HepG2 (cell line): ENCODE measurements at regions not wholly inside any gene's neighbourhood (a gene's known extent, or its start where the extent isn't known, plus 50 kb on each side); places are given as distances from the start of the nearest gene placed in this dataset.

Experiments
- ATAC-seq: fragments of 200-7000 bp; cut with Tn5 transposase; 3 replicates; pipeline ENCODE4 v1.9.1; 2020; ENCODE audit warnings: mild to moderate bottlenecking, moderate library complexity
- BruUV-seq: library from RNA; stranded (reverse); fragments of 400-500 nt; replicated peaks from 2 replicates; lab custom pipeline; 2021; lab: Mats Ljungman, UMichigan
- CTCF ChIA-PET: fragments of 300-600 bp; formaldehyde crosslinking; extraction: SDS; loops from one replicate; lab custom pipeline; 2021; ENCODE audit warnings: low total read pairs, inconsistent platforms, low intra/inter-chr PET ratio; lab: Yijun Ruan, JAX
- POLR2A ChIA-PET: fragments of 350-600 bp; sonication (Branson Sonifier 250); formaldehyde crosslinking; loops from one replicate; lab custom pipeline; 2020; ENCODE audit warnings: antibody characterized with exemption, inconsistent platforms; lab: Yijun Ruan, JAX
- DNase-seq: peaks from one replicate; pipeline ENCODE4 v3.0.0-alpha.2; 2015; ENCODE audit warnings: low spot score
- FAIRE-seq: peaks from 3 replicates; lab custom pipeline; 2011; peaks lifted over from hg19 to GRCh38; lab: Jason Lieb, UNC
- H2AFZ ChIP-seq: one replicate; pipeline ENCODE4 v1.6.1; 2011; ENCODE audit warnings: low read length, inconsistent platforms
- H3K27ac ChIP-seq: fragments of 300-600 bp; 3 replicates; pipeline ENCODE4 v1.8.0; 2011; ENCODE audit warnings: mixed run types, mild to moderate bottlenecking, mixed read lengths, low read length, inconsistent platforms; ENCODE audit not compliant: insufficient read depth; ENCODE audit errors: extremely low read length
- H3K27me3 ChIP-seq, 2 experiments: fragments of 200-600 bp in 1 of 2; 2 replicates in 1 of 2; 3 replicates in 1 of 2; pipeline versions ENCODE4 v1.6.0 to v1.8.0; 2011; ENCODE audit warnings: low read length in 2 of 2, mild to moderate bottlenecking in 2 of 2, moderate library complexity in 2 of 2, inconsistent platforms in 1 of 2; ENCODE audit not compliant: insufficient read depth in 2 of 2, control insufficient read depth in 1 of 2
- H3K36me3 ChIP-seq, 2 experiments: fragments of 200-600 bp in 1 of 2; replicated peaks in 1 of 2; 2 replicates in 1 of 2; 3 replicates in 1 of 2; pipeline versions ENCODE4 v1.5.1 to v1.8.0; 2011; ENCODE audit warnings: low read length in 2 of 2, inconsistent platforms in 1 of 2; ENCODE audit not compliant: insufficient read depth in 2 of 2, control insufficient read depth in 1 of 2
- H3K4me1 ChIP-seq: 2 replicates; pipeline ENCODE4 v1.5.1; 2012; ENCODE audit warnings: low read length, inconsistent platforms; ENCODE audit not compliant: insufficient read depth
- H3K4me2 ChIP-seq: 2 replicates; pipeline ENCODE4 v1.6.0; 2011; ENCODE audit warnings: low read depth, low read length, inconsistent platforms
- H3K4me3 ChIP-seq, 3 experiments: fragments of 200-600 bp in 1 of 3; sonication (generic), shearing (Covaris generic) in 1 of 3; replicated peaks in 1 of 3; 2 replicates each; pipeline ENCODE4 v1.5.1; 2011 to 2016; ENCODE audit warnings: low read length in 3 of 3, inconsistent platforms in 2 of 3, low read depth in 2 of 3, mild to moderate bottlenecking in 2 of 3, control low read depth in 1 of 3, mixed read lengths in 1 of 3; ENCODE audit not compliant: insufficient read depth in 1 of 3
- H3K79me2 ChIP-seq: one replicate; pipeline ENCODE4 v1.6.1; 2011; ENCODE audit warnings: low read length, inconsistent platforms; ENCODE audit not compliant: insufficient read depth
- H3K9ac ChIP-seq: 2 replicates; pipeline ENCODE4 v1.6.0; 2011; ENCODE audit warnings: mild to moderate bottlenecking, low read depth, low read length, inconsistent platforms; ENCODE audit not compliant: insufficient read depth
- H3K9me3 ChIP-seq: 2 replicates; pipeline ENCODE4 v1.5.1; 2012; ENCODE audit warnings: mild to moderate bottlenecking, low read length
- H4K20me1 ChIP-seq: 2 replicates; pipeline ENCODE4 v1.6.0; 2011; ENCODE audit warnings: inconsistent platforms, mild to moderate bottlenecking, low read length, moderate library complexity; ENCODE audit not compliant: insufficient read depth
- HNRNPL ChIP-seq: fragments of 200-400 bp; formaldehyde crosslinking; IDR thresholded peaks from 2 replicates; pipeline ENCODE4 v1.6.1; 2017; ENCODE audit warnings: mild to moderate bottlenecking, low read depth, low read length
- PAX8 ChIP-seq: sonication (generic); formaldehyde crosslinking; IDR thresholded peaks from 2 replicates; pipeline ENCODE4 v1.8.0; 2022; ENCODE audit warnings: mild to moderate bottlenecking, missing genetic modification reagents, borderline replicate concordance
- PRDM4 ChIP-seq: sonication (generic); formaldehyde crosslinking; IDR thresholded peaks from 2 replicates; pipeline ENCODE4 v1.9.0; 2021; ENCODE audit warnings: missing genetic modification reagents, borderline replicate concordance
- RNF2 ChIP-seq: fragments of 450-650 bp; conservative IDR thresholded peaks from 2 replicates; pipeline ENCODE4 v1.6.1; 2016; ENCODE audit warnings: low read depth
- SALL1 ChIP-seq: sonication (generic); formaldehyde crosslinking; IDR thresholded peaks from 2 replicates; pipeline ENCODE4 v1.8.0; 2022; ENCODE audit warnings: mild to moderate bottlenecking, missing genetic modification reagents
- SOX5 ChIP-seq: IDR thresholded peaks from 2 replicates; pipeline ENCODE4 v1.6.1; 2016; ENCODE audit warnings: borderline replicate concordance
- TBX3 ChIP-seq: fragments of 450-650 bp; IDR thresholded peaks from 2 replicates; pipeline ENCODE4 v1.6.1; 2017; ENCODE audit warnings: antibody characterized with exemption, mild to moderate bottlenecking, inconsistent platforms, borderline replicate concordance
- YY1 ChIP-seq: IDR thresholded peaks from 2 replicates; pipeline ENCODE4 v1.6.1; 2011; ENCODE audit warnings: low read length, low read depth, moderate library complexity, mild to moderate bottlenecking; ENCODE audit not compliant: insufficient read depth, insufficient replicate concordance
- ZNF253 ChIP-seq: sonication (generic); formaldehyde crosslinking; IDR thresholded peaks from 2 replicates; pipeline ENCODE4 v1.8.0; 2022; ENCODE audit warnings: mild to moderate bottlenecking, missing genetic modification reagents, borderline replicate concordance
- ZSCAN20 ChIP-seq: sonication (generic); formaldehyde crosslinking; IDR thresholded peaks from 2 replicates; pipeline ENCODE4 v1.4.0; 2020; ENCODE audit warnings: missing genetic modification reagents, mild to moderate bottlenecking, borderline replicate concordance
- WGBS: methylation state at CpG from one replicate; pipeline ENCODE4 v1.1.6; 2017; ENCODE audit warnings: low lambda C conversion rate; 5-methylcytosine and 5-hydroxymethylcytosine counted together
- in situ Hi-C: cut with HindIII; loops from 2 replicates; pipeline ENCODE4 v1.10.0; 2017; ENCODE audit warnings: low pct_unique_long_range_greater_than_20kb; ENCODE audit not compliant: extremely low pct_ligation_motif_present
- intact Hi-C: fragments of 100-400 bp; cut with micrococcal nuclease; formaldehyde crosslinking; loops from one replicate; pipeline ENCODE4 v1.10.0; 2022; ENCODE audit not compliant: unreplicated experiment

DNA sequence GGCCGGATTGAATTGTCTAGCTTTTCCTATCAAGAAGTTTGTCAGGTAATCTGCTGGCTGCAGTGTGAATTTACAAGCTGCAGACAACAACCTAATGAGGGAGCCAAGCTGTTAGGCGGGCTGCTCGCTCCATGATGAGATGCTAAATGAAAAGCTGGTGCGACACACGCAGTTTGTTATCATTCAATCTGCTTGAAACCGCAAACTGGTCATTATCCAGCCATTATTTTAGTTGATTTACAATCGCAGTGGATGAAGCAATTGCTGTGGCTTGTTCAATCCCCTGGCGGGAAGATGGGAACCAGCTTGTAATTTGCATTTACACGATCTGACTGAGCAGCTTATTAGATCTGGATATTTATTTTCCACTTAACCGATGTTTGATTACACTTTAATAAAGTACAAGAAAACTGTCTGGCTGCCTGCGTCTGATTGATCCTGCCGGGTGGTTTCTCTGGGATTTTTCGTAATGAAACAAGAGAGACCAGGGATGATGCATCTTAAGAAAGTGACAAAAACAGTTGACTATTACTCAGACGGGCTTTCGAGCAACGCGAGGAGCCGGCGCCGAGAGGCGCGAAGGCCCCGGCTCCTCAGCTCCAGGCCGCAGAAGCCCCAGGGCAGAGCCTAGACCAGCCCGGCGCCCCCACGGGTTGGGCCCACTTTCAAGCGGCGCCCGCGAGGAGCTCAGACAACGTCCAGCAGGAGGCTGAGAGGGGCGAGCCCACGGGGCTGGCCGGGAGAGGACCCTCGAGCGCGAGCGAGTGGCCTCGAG lies 118.0 kb upstream of the BARHL2 start:
- WGBS, result 97% methylated on average over 31 of the region's 40 CpGs
- no peak overlapping the region for H3K4me2 ChIP-seq
- DNase-seq, result no peak

More for the DNA sequence above, 118.0 kb upstream of the BARHL2 start:
- TF ChIP-seq HNRNPL (no peak), TBX3 (no peak), ZSCAN20 (CRISPR knock-in tag) (no peak), YY1 (no peak), PAX8 (no peak), RNF2 (no peak), SOX5 (no peak), SALL1 (no peak), PRDM4 (CRISPR knock-in tag) (no peak), ZNF253 (no peak)
- POLR2A ChIA-PET, result no interaction called here
- no peak for FAIRE-seq
- H3K9me3 ChIP-seq, result no peaks in the 10 kb centered on the region
- no peak for ATAC-seq
- H3K4me1 ChIP-seq, result no peaks in the 10 kb centered on the region
- in situ Hi-C loops, result no loop called here
- CTCF ChIA-PET, result no interaction called here
- peaks cover 0 to 6% of the 10 kb centered on the region in 2 experiments; a peak in 2 of 5 replicates for H3K36me3 ChIP-seq
- no TSS peak for BruUV-seq
- intact Hi-C loops, result no loop called here
- no peak overlapping the region for H3K27ac ChIP-seq
- no peaks in the 10 kb centered on the region for H3K79me2 ChIP-seq
- H4K20me1 ChIP-seq, result no peaks in the 10 kb centered on the region
- H3K9ac ChIP-seq, result no peak overlapping the region
- H2AFZ ChIP-seq, result no peak overlapping the region
- H3K27me3 ChIP-seq, result no peaks in the 10 kb centered on the region
- no peak overlapping the region for H3K4me3 ChIP-seq
